CD14-positive monocyte (primary cell): ENCODE measurements at regions not wholly inside any gene's neighbourhood (a gene's known extent, or its start where the extent isn't known, plus 50 kb on each side); places are given as distances from the start of the nearest gene placed in this dataset.

Experiments used
- DNase-seq, 3 donors: peaks; one replicate each; pipeline ENCODE4 v3.0.0-alpha.2; 2011 to 2022
- H2AFZ ChIP-seq: 2 replicates; pipeline ENCODE4 v1.6.0; 2012; ENCODE audit warnings: mild to moderate bottlenecking, low read depth, low read length, inconsistent platforms; ENCODE audit not compliant: insufficient read depth, poor library complexity, severe bottlenecking
- H3K27ac ChIP-seq, 2 donors: 1 replicate in 1 of 2; 2 replicates in 1 of 2; pipeline ENCODE4 v1.5.1; 2012 to 2013; ENCODE audit warnings: low read length in 2 of 2, control low read depth in 1 of 2, inconsistent platforms in 1 of 2, low read depth in 1 of 2, mild to moderate bottlenecking in 1 of 2
- H3K27me3 ChIP-seq, 2 donors: one replicate each; pipeline versions ENCODE4 v1.6.0 to v1.6.1; 2011 to 2013; ENCODE audit warnings: low read length in 2 of 2; ENCODE audit not compliant: control insufficient read depth in 2 of 2, insufficient read depth in 2 of 2
- H3K36me3 ChIP-seq, 2 donors: replicated peaks in 1 of 2; 1 replicate in 1 of 2; 2 replicates in 1 of 2; pipeline versions ENCODE4 v1.5.1 to v1.6.1; 2012 to 2013; ENCODE audit warnings: low read length in 2 of 2, control low read depth in 1 of 2, inconsistent platforms in 1 of 2, mild to moderate bottlenecking in 1 of 2; ENCODE audit not compliant: insufficient read depth in 2 of 2, control insufficient read depth in 1 of 2
- H3K4me1 ChIP-seq, 2 donors: 1 replicate in 1 of 2; 2 replicates in 1 of 2; pipeline versions ENCODE4 v1.5.1 to v1.6.1; 2012 to 2013; ENCODE audit warnings: low read length in 2 of 2, control low read depth in 1 of 2, inconsistent platforms in 1 of 2, mild to moderate bottlenecking in 1 of 2, moderate library complexity in 1 of 2; ENCODE audit not compliant: insufficient read depth in 2 of 2, control insufficient read depth in 1 of 2
- H3K4me2 ChIP-seq: replicated peaks from 2 replicates; pipeline ENCODE3; 2012; ENCODE audit warnings: low read length, moderate library complexity, mild to moderate bottlenecking; ENCODE audit not compliant: poor library complexity, severe bottlenecking; ENCODE audit errors: extremely low read depth
- H3K4me3 ChIP-seq, 3 experiments: fragments of 200-600 bp in 1 of 3; sonication (generic) in 1 of 3; replicated peaks in 1 of 3; 1 replicate in 2 of 3; 2 replicates in 1 of 3; pipeline ENCODE4 v1.5.1; 2011 to 2013; ENCODE audit warnings: low read length in 3 of 3, mild to moderate bottlenecking in 3 of 3, control low read depth in 2 of 3, low read depth in 2 of 3, inconsistent platforms in 1 of 3, moderate library complexity in 1 of 3
- H3K79me2 ChIP-seq: 2 replicates; pipeline ENCODE4 v1.6.0; 2012; ENCODE audit warnings: mild to moderate bottlenecking, control low read depth, inconsistent platforms, low read length, moderate library complexity; ENCODE audit not compliant: insufficient read depth
- H3K9ac ChIP-seq: 2 replicates; pipeline ENCODE4 v1.6.0; 2017; ENCODE audit warnings: low read length, mild to moderate bottlenecking; ENCODE audit not compliant: insufficient read depth, poor library complexity, severe bottlenecking
- H3K9me3 ChIP-seq, 2 donors: replicated peaks in 1 of 2; 1 replicate in 1 of 2; 2 replicates in 1 of 2; pipeline versions ENCODE4 v1.5.1 to v1.6.1; 2012 to 2013; ENCODE audit warnings: low read length in 2 of 2, control low read depth in 1 of 2; ENCODE audit not compliant: control insufficient read depth in 1 of 2, insufficient read depth in 1 of 2
- H4K20me1 ChIP-seq: 2 replicates; pipeline ENCODE4 v1.6.0; 2012; ENCODE audit warnings: mild to moderate bottlenecking, low read length, control low read depth, moderate library complexity; ENCODE audit not compliant: insufficient read depth
- H3K27ac Mint-ChIP-seq, 7 donors: one replicate each; pipeline ENCODE4 v1.8.0; 2020; ENCODE audit warnings: mild to moderate bottlenecking in 7 of 7, mixed read lengths in 7 of 7, moderate library complexity in 6 of 7, inconsistent platforms in 2 of 7
- H3K27me3 Mint-ChIP-seq, 3 donors: one replicate each; pipeline ENCODE4 v1.8.0; 2021 to 2022; ENCODE audit warnings: low read depth in 3 of 3, mild to moderate bottlenecking in 3 of 3, mixed read lengths in 3 of 3, moderate library complexity in 3 of 3, inconsistent platforms in 1 of 3
- H3K36me3 Mint-ChIP-seq, 2 donors: one replicate each; pipeline ENCODE4 v1.8.0; 2020; ENCODE audit warnings: mixed read lengths in 2 of 2, inconsistent platforms in 1 of 2, mild to moderate bottlenecking in 1 of 2
- H3K4me1 Mint-ChIP-seq: one replicate; pipeline ENCODE4 v1.8.0; 2020; ENCODE audit warnings: mild to moderate bottlenecking, mixed read lengths
- H3K4me3 Mint-ChIP-seq, 2 donors: one replicate each; pipeline ENCODE4 v1.8.0; 2020; ENCODE audit warnings: mild to moderate bottlenecking in 2 of 2, mixed read lengths in 2 of 2, moderate library complexity in 1 of 2
- H3K9me3 Mint-ChIP-seq, 7 donors: one replicate each; pipeline ENCODE4 v1.8.0; 2020 to 2022; ENCODE audit warnings: mixed read lengths in 7 of 7, mild to moderate bottlenecking in 6 of 7, moderate library complexity in 6 of 7, inconsistent platforms in 2 of 7
- WGBS: methylation state at CpG from one replicate; pipeline ENCODE4 v1.1.5; 2013; ENCODE audit warnings: missing lambda C conversion rate; ENCODE audit not compliant: insufficient coverage; 5-methylcytosine and 5-hydroxymethylcytosine counted together
- intact Hi-C, 2 donors: fragments of 100-400 bp; cut with micrococcal nuclease; formaldehyde crosslinking; loops; one replicate each; pipeline versions ENCODE4 v1.15.0 to v1.15.1; 2023
- TF ChIP-seq, protein P1 (sequence below): fragments of 200-600 bp; IDR thresholded peaks from one replicate; pipeline ENCODE4 v1.8.0; 2022; ENCODE audit warnings: antibody characterized with exemption, mild to moderate bottlenecking

DNA sequence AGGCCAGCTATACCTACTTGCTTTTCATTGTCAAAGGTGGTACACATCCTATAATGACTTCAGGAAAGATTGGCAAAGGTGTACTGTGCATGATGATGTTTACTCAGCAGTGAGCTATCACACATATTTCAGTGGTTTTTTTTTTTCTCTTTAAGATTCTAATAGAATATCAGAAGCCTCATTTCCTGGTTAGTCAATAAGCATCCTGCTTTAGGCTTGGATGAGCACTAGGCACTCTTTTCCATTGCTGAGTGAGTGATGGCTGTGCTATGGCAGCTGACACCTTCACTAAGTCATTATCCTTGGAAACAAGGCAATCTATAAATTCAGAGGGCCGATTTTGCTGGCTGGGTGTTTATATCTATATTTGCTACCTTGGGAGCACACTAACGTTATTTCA lies 161.1 kb upstream of the RASSF8 start:
- Histone ChIP-seq H3K36me3 (no peaks in the 10 kb centered on the region), H3K9me3 (no peaks in the 10 kb centered on the region), H3K9ac (no peak overlapping the region), H4K20me1 (no peaks in the 10 kb centered on the region), H3K27me3 (no peaks in the 10 kb centered on the region), H2AFZ (no peak overlapping the region), H3K4me2 (no peak overlapping the region), H3K79me2 (no peaks in the 10 kb centered on the region), H3K27ac (no peak overlapping the region), H3K4me1 (no peaks in the 10 kb centered on the region), H3K4me3 (no peak overlapping the region)
- H3K27me3 Mint-ChIP-seq: peaks cover 0 to 1% (median 0%) of the 10 kb centered on the region in 3 donors
- H3K27ac Mint-ChIP-seq: no peak overlapping the region
- H3K9me3 Mint-ChIP-seq: peaks cover 0 to 5% (median 0%) of the 10 kb centered on the region in 7 donors
- no peak for DNase-seq
- no peaks in the 10 kb centered on the region for H3K36me3 Mint-ChIP-seq
- WGBS: 100% methylated on average over 1 of the region's 2 CpGs
- no peak overlapping the region for H3K4me3 Mint-ChIP-seq
- TF ChIP-seq, protein P1, sequence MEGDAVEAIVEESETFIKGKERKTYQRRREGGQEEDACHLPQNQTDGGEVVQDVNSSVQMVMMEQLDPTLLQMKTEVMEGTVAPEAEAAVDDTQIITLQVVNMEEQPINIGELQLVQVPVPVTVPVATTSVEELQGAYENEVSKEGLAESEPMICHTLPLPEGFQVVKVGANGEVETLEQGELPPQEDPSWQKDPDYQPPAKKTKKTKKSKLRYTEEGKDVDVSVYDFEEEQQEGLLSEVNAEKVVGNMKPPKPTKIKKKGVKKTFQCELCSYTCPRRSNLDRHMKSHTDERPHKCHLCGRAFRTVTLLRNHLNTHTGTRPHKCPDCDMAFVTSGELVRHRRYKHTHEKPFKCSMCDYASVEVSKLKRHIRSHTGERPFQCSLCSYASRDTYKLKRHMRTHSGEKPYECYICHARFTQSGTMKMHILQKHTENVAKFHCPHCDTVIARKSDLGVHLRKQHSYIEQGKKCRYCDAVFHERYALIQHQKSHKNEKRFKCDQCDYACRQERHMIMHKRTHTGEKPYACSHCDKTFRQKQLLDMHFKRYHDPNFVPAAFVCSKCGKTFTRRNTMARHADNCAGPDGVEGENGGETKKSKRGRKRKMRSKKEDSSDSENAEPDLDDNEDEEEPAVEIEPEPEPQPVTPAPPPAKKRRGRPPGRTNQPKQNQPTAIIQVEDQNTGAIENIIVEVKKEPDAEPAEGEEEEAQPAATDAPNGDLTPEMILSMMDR: no peak
- peaks cover 7% of the 10 kb centered on the region for H3K4me1 Mint-ChIP-seq
- intact Hi-C loops: no loop called here

DNA sequence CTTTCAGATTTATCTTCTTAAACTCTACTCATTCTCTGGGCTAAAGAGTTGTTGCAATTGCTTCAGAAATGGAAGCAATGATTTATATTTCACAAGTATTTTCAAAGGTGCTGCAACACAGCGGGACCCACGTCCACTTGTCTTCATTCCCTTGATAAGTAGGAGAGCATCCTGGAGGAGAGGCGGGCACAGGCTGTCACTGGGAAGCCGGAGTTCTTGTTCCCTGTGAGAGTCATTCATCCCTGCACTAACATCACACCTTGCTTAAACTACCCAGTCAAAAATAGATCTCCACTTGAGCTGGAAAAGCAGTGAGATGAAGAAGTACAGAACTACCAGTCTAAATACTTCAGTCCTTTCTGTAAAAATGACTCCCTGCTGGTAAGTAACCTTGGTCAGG lies 160.5 kb upstream of the RASSF8 start:
- DNase-seq: no peak
- Histone ChIP-seq H2AFZ (no peak overlapping the region), H3K9me3 (no peaks in the 10 kb centered on the region), H3K79me2 (no peaks in the 10 kb centered on the region), H3K9ac (no peak overlapping the region), H3K4me3 (no peak overlapping the region), H4K20me1 (no peaks in the 10 kb centered on the region), H3K36me3 (no peaks in the 10 kb centered on the region), H3K4me1 (no peaks in the 10 kb centered on the region), H3K27ac (no peak overlapping the region), H3K4me2 (no peak overlapping the region), H3K27me3 (no peaks in the 10 kb centered on the region)
- intact Hi-C loops: no loop called here
- H3K27ac Mint-ChIP-seq: no peak overlapping the region
- H3K27me3 Mint-ChIP-seq: no peaks in the 10 kb centered on the region
- TF ChIP-seq, protein P1: no peak
- H3K36me3 Mint-ChIP-seq: no peaks in the 10 kb centered on the region
- WGBS: no CpG with 5 or more reads among the region's 4 CpGs
- peaks cover 7% of the 10 kb centered on the region for H3K4me1 Mint-ChIP-seq
- no peak overlapping the region for H3K4me3 Mint-ChIP-seq
- no peaks in the 10 kb centered on the region for H3K9me3 Mint-ChIP-seq
